Prostate gland (tissue), 2 donors: ENCODE measurements at regions not wholly inside any gene's neighbourhood (a gene's known extent, or its start where the extent isn't known, plus 50 kb on each side); places are given as distances from the start of the nearest gene placed in this dataset.
A peak's percentile ranks its signal among the peaks of the same experiment; 100 is the strongest.

Source experiments
- DNase-seq: peaks from one replicate; pipeline ENCODE4 v3.0.0-alpha.2; 2019; ENCODE audit warnings: low spot score
- H3K27ac ChIP-seq, 2 donors: fragments of 200-600 bp; sonication (generic); 2 replicates each; pipeline ENCODE4 v1.5.1; 2017 to 2019
- H3K27me3 ChIP-seq: fragments of 200-600 bp; sonication (generic); replicated peaks from 2 replicates; pipeline ENCODE4 v1.5.1; 2019; ENCODE audit not compliant: insufficient read depth
- H3K36me3 ChIP-seq, 2 donors: fragments of 200-600 bp; sonication (generic); 1 replicate in 1 of 2; 2 replicates in 1 of 2; pipeline versions ENCODE4 v1.5.1 to v1.8.1; 2017 to 2019
- H3K4me1 ChIP-seq: fragments of 200-600 bp; sonication (generic); replicated peaks from 2 replicates; pipeline ENCODE4 v1.5.1; 2019
- H3K4me3 ChIP-seq, 2 donors: fragments of 200-600 bp; sonication (generic); 2 replicates each; pipeline ENCODE4 v1.5.1; 2017 to 2019
- H3K9me3 ChIP-seq: fragments of 200-600 bp; sonication (generic); 2 replicates; pipeline ENCODE4 v1.5.1; 2017
- POLR2A ChIP-seq: fragments of 450-650 bp; IDR thresholded peaks from one replicate; pipeline ENCODE4 v1.6.1; 2016; ENCODE audit warnings: antibody characterized with exemption, mild to moderate bottlenecking
- POLR2AphosphoS5 ChIP-seq: sonication (generic); formaldehyde crosslinking; IDR thresholded peaks from one replicate; pipeline ENCODE4 v1.6.1; 2017; ENCODE audit warnings: antibody characterized with exemption
- WGBS: methylation state at CpG from one replicate; pipeline ENCODE4 v1.1.5; 2018; 5-methylcytosine and 5-hydroxymethylcytosine counted together
- intact Hi-C: fragments of 100-400 bp; cut with DNase I; formaldehyde crosslinking; loops from one replicate; pipeline ENCODE4 v1.14.2; 2022
- TF ChIP-seq, protein P1 (sequence below), 4 experiments: fragments of 200-600 bp in 2 of 4; fragments of 450-650 bp in 2 of 4; sonication (generic) in 2 of 4; IDR thresholded peaks; 1 replicate in 3 of 4; 2 replicates in 1 of 4; pipeline ENCODE4 v1.5.1; 2016 to 2019; ENCODE audit warnings: antibody characterized with exemption in 4 of 4, mild to moderate bottlenecking in 2 of 4, moderate library complexity in 2 of 4

DNA sequence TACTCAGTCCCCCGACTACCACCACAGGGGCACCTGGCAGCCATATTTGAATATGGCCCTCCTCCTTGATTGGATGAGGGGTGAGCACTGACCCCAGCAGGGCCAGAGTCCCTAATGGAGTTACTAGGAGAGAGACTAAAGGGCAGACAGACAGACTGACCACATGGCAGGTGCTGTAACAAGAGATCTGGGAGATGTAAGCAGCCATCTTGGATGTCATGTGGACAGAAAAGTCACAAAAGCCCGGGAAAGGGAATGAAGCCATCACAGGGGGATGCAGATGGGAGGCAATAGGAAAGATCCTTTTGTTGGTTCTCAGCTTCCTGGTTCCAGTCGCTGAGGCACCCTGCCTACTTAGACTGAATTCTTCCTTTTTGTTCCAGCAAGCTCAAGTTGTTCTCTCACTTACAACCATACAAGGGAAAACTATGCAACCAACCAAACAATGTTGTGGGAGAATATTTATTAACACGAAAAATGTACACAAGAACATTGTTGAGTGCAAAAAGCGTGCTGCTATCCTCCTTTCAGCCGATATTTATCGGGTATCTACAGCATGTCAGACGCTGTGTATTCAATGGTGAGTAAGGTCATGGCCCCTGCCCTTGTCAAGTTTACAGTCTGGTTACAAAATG, 511.6 kb upstream of the PROK2 start:
- TF ChIP-seq, protein P1, sequence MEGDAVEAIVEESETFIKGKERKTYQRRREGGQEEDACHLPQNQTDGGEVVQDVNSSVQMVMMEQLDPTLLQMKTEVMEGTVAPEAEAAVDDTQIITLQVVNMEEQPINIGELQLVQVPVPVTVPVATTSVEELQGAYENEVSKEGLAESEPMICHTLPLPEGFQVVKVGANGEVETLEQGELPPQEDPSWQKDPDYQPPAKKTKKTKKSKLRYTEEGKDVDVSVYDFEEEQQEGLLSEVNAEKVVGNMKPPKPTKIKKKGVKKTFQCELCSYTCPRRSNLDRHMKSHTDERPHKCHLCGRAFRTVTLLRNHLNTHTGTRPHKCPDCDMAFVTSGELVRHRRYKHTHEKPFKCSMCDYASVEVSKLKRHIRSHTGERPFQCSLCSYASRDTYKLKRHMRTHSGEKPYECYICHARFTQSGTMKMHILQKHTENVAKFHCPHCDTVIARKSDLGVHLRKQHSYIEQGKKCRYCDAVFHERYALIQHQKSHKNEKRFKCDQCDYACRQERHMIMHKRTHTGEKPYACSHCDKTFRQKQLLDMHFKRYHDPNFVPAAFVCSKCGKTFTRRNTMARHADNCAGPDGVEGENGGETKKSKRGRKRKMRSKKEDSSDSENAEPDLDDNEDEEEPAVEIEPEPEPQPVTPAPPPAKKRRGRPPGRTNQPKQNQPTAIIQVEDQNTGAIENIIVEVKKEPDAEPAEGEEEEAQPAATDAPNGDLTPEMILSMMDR (IDR thresholded peaks at IDR 0.05) = no peak
- TF ChIP-seq POLR2AphosphoS5 = peak; percentile 12
- intact Hi-C loops = no loop called here
- H3K27me3 ChIP-seq = no peaks in the 10 kb centered on the region
- no peaks in the 10 kb centered on the region for H3K9me3 ChIP-seq
- H3K36me3 ChIP-seq = no peaks in the 10 kb centered on the region
- 72% methylated on average over 8 of the region's 8 CpGs for WGBS
- DNase-seq = no peak
- no peak overlapping the region for H3K4me3 ChIP-seq
- H3K4me1 ChIP-seq = peaks cover 16% of the 10 kb centered on the region
- H3K27ac ChIP-seq = peak overlapping the region; percentile 65 to 85

- DNase-seq = no peak
- Histone ChIP-seq H3K27me3 (no peaks in the 10 kb centered on the region), H3K4me1 (peaks cover 16% of the 10 kb centered on the region), H3K4me3 (no peak overlapping the region), H3K27ac (peak overlapping the region; percentile 65 to 85), H3K36me3 (no peaks in the 10 kb centered on the region), H3K9me3 (no peaks in the 10 kb centered on the region)
- TF ChIP-seq POLR2A (no peak), POLR2AphosphoS5 (no peak)
- TF ChIP-seq, protein P1 (IDR thresholded peaks at IDR 0.05) = no peak
- intact Hi-C loops = no loop called here
- WGBS = 51% methylated on average over 7 of the region's 7 CpGs
Observed at GRCh38 chr3:72295962-72296450, 511.1 kb upstream of the PROK2 start.

GRCh38 chr3:72295276-72295961, 510.5 kb upstream of the PROK2 start:
- TF ChIP-seq POLR2A = no peak
- TF ChIP-seq POLR2AphosphoS5 = peak; percentile 28
- TF ChIP-seq, protein P1 (IDR thresholded peaks at IDR 0.05) = no peak
- Histone ChIP-seq H3K27me3 (no peaks in the 10 kb centered on the region), H3K4me1 (peaks cover 16% of the 10 kb centered on the region), H3K27ac (no peak overlapping the region), H3K9me3 (no peaks in the 10 kb centered on the region), H3K4me3 (no peak overlapping the region), H3K36me3 (no peaks in the 10 kb centered on the region)
- intact Hi-C loops = no loop called here
- peak; percentile 53 for DNase-seq
- WGBS = 52% methylated on average over 7 of the region's 7 CpGs

DNA sequence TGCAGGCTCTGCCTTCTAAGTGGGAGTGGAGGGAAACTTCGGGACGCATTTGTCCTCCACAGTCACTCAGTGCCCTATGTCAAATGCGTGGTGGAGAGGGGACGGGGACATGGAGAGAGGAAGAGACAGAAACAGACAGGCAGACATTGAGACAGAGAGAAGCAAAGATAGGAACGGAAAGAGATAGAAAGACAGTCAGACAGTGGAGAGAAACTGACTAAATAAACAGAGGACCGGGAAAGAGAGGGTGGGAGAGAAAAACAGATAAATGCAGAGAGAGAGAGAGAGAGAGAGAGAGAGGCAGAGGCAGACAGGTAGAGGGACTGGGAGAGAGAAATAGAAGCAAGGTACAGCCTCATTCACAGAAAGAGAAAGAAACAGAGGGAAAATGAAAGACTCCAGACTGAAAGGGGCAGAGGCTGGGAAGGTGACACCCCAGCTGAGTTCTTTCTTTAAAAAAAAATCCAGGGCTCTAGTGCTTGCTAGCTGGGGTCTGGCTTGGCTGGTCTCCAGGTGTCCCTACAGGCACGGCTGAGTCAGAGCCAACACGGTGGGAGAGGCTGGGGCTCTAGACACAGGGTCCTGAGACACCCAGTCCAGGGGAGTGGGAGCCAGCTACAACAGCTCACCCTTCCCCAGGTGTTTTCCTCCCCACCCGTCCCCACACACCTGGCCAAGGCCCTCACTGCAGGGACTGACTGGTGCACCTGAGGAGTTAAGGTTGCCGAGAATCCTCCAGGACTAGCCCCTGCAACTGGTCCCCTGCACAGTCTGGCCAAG, 506.1 kb upstream of the PROK2 start:
- no peaks in the 10 kb centered on the region for H3K27me3 ChIP-seq
- intact Hi-C loops = no loop called here
- no peak for TF ChIP-seq POLR2AphosphoS5
- TF ChIP-seq, protein P1 (IDR thresholded peaks at IDR 0.05) = no peak
- TF ChIP-seq POLR2A = no peak
- no peaks in the 10 kb centered on the region for H3K36me3 ChIP-seq
- peaks cover 8% of the 10 kb centered on the region for H3K4me1 ChIP-seq
- no peak overlapping the region for H3K27ac ChIP-seq
- H3K9me3 ChIP-seq = no peaks in the 10 kb centered on the region
- no peak overlapping the region for H3K4me3 ChIP-seq
- no peak for DNase-seq
- 79% methylated on average over 10 of the region's 10 CpGs for WGBS
